GM21381 (cell line): ENCODE measurements at regions not wholly inside any gene's neighbourhood (a gene's known extent, or its start where the extent isn't known, plus 50 kb on each side); places are given as distances from the start of the nearest gene placed in this dataset.

Experiments used
- ATAC-seq: cut with Tn5 transposase; IDR thresholded peaks from one replicate; pipeline ENCODE4 v1.9.1; 2021; ENCODE audit warnings: mild to moderate bottlenecking, moderate library complexity; ENCODE audit not compliant: unreplicated experiment

GRCh38 chr13:84044805-84045204 lies 162.5 kb upstream of the SLITRK1 start:
- ATAC-seq = no peak

- no peak for ATAC-seq
Measured at GRCh38 chr13:84038001-84038400, 155.7 kb upstream of the SLITRK1 start.

- ATAC-seq = no peak
Measured at GRCh38 chr13:84032116-84032515, 149.8 kb upstream of the SLITRK1 start.

DNA sequence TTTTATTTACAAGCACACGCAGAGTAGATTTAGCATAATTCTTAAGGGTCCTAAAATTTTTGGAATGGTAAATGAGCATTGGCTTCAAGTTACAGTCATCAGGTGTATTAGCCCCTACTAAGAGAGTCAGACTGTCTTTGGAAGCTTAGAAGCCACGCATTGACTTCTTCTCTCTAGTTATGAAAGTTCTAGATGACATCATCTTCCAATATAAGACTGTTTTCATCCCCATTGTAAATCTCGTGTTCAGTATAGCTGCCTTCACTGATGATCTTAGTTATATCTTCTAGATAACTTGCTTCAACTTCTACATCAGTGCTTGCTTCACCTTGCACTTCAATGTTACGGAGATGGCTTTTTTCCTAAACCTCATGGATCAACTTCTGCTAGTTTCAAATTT lies 148.8 kb upstream of the SLITRK1 start:
- ATAC-seq = no peak

GRCh38 chr13:84029396-84029795 lies 147.1 kb upstream of the SLITRK1 start:
- no peak for ATAC-seq

DNA sequence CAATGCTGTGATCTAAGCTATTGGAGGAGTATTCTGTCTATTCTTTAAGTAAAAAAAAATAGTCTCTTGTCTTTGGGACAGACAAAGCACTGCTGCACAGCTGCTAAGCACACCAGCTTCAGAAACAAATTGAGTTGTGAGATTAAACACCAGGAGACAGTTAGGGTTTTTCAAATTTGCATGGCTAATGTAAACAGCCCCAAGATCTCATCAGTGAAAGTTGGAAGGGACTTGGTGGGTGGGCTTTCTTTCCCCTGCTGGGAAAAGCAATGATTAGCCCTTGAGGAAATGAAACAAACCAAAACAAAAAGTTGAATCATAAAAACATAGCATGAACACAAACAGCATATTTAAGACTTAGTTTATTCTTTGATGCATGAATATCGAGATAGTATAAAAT lies 143.6 kb upstream of the SLITRK1 start:
- no peak for ATAC-seq

DNA sequence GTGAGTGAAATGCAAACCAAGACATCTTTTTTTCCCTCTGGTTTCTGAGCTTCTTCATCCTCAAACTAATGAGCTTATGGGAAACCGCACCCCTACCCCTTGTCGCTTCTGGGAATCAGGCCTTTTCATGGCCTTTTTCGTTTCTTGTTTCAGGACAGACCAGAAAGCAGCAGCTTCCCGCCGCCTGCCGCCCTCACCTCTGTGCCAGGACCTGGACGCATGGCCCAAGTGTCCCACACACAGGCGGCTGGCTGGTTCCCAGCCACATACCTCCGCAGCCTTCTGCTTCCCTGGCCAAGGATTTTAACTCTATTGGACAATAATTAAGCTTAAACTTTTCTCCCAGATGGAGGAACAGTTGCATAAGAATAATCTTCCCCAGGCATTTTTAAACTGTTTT lies 114.1 kb upstream of the SLITRK1 start:
- no peak for ATAC-seq

- no peak for ATAC-seq
Measured at GRCh38 chr13:83995930-83996329, 113.7 kb upstream of the SLITRK1 start.

- ATAC-seq = no peak
Measured at GRCh38 chr13:83992566-83993358, 110.5 kb upstream of the SLITRK1 start.

GRCh38 chr13:83987394-83987793 lies 105.1 kb upstream of the SLITRK1 start:
- ATAC-seq = no peak

DNA sequence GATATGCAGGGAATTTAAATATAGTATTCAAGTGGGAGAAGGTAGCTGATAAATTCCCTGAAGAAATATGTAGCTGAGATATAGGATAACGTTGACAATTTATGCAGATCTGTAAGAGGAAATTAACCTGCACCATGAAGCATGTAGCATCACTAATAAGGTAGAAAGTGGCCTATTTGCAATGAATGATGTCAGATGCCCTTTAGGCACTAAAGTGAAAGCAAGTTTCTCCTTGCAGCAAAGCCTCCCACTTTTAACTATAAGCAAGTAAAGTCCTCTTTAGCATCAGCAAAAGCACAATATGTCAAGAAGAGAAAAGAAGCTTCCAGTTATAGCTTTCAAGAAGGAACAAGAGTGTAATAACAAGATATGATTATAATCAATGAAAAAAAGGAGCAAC lies 102.5 kb upstream of the SLITRK1 start:
- no peak for ATAC-seq

DNA sequence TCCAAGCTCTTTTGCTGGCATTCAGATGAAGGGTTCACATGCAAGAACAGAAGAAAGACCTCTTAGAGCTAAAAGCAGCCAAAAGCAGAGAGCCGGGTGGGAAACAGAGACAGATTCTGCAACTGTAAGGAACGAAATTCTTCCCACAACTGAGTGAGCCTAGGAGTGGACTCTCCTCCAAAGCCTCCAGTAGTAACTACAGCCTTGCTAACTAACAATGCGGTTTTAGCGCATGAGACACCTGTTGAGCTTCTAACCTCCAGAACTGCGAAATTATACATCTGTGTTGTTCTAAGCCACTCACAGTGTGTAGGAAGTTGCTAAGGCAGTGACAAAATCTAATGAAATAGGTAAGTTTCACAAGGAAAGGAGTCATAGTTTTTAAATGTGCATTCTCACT lies 98.1 kb upstream of the SLITRK1 start:
- ATAC-seq = no peak

GRCh38 chr13:83975655-83976165 lies 93.4 kb upstream of the SLITRK1 start:
- ATAC-seq = no peak

GRCh38 chr13:83958531-83958930 lies 76.3 kb upstream of the SLITRK1 start:
- ATAC-seq = no peak

DNA sequence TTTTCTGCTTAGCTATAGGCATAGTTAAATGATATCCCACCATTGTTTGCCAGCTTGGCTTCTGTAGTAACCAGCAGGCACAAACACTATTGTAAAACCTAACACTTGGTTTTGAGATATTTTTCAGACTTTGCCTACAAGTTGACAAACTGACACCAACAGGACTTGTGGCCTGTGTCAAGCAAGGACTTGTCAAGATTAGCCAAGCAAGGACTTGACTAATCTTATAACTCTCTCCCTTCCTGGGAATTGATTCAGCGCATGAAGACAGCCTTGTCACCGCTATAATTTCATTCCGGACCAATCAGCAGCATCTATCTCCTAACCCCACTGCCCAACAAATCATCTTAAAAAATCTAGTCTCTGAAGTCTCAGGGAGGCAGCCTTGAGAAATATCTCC lies 72.7 kb upstream of the SLITRK1 start:
- ATAC-seq = no peak

- no peak for ATAC-seq
Measured at GRCh38 chr13:83953916-83954315, 71.6 kb upstream of the SLITRK1 start.

DNA sequence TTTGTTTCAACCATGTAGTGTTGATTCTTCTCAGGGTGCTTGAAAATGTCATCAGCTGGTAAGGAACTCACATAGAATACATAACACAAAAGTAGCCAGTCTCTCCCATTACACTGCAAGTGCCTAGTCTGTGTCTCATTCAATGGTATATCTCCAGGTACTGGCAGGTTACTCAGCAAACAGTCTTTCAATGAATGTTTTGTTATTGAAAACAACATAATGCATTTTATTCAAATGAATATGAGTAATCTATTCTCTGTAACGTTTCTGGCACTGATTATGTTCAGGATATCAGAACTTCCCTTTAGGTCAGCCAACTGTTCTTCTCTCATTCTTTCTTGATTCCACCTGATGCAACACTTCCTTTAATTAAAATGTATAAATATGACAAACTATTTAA lies 68.0 kb upstream of the SLITRK1 start:
- no peak for ATAC-seq

- no peak for ATAC-seq
Measured at GRCh38 chr13:83943530-83944279, 61.4 kb upstream of the SLITRK1 start.

DNA sequence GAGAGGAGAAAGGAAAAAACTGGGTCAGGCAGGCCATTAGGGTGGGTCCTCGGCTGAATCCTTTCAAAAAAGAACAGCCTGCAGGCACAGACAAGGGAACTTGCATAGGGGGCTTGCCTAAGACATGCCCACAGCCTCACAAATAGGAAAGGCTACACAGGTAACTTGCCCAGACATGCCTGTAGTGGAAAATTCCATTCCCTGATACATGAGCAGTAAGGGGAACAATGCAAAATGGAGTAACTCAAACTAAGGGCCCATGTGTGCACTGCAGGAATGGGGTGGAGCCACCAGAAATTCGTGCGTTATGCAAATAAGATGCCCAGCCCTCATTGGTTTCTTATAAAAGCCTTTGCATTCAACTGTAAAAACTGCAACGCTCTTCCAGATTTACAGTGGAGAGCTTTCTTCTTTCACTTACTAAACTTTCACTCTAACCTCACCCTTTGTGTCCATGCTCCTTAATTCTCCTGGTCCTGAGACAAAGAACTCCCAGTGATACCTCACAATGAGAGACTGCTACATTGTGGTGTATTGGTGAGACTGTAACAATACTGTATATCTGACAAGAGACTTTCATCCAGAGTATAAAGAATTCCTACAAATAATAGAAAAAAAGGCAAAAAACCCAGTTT lies 59.5 kb upstream of the SLITRK1 start:
- ATAC-seq = no peak

GRCh38 chr13:83940742-83941141 lies 58.5 kb upstream of the SLITRK1 start:
- no peak for ATAC-seq

DNA sequence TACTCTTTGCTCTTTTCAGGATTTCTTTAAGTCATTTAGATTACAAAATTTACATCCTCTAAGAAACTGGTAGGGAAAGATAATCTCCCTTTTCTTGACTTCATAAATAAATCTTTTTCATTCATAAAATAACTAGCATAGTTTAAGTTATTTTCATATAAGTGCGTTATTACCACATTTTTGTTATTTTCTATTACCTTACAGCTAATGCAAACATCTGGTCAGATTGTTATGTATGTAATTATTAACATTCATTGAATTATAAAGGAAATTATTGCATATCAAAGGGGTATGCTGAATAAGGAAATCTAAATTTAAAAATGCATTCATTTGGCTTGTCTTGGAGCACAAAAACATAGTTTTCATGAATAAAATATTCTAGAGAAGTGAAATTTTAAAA lies 55.3 kb upstream of the SLITRK1 start:
- ATAC-seq = no peak

GRCh38 chr13:83935566-83935965 lies 53.3 kb upstream of the SLITRK1 start:
- ATAC-seq = no peak
